Mesenchymal stem cell (in vitro differentiated cells and primary cell): ENCODE measurements at regions not wholly inside any gene's neighbourhood (a gene's known extent, or its start where the extent isn't known, plus 50 kb on each side); places are given as distances from the start of the nearest gene placed in this dataset.

Experiments
- DNase-seq: peaks from one replicate; pipeline ENCODE4 v3.0.0-alpha.2; 2013
- H2AFZ ChIP-seq: one replicate; pipeline ENCODE4 v1.6.1; 2013; ENCODE audit warnings: low read depth, mild to moderate bottlenecking, control low read depth, inconsistent platforms, low read length, moderate library complexity
- H2AK5ac ChIP-seq: 2 replicates; pipeline ENCODE4 v1.6.1; 2013; ENCODE audit warnings: low read length, moderate library complexity, mild to moderate bottlenecking, inconsistent platforms; ENCODE audit not compliant: severe bottlenecking
- H2BK120ac ChIP-seq: one replicate; pipeline ENCODE4 v1.6.1; 2013; ENCODE audit warnings: low read depth, mild to moderate bottlenecking, inconsistent platforms, low read length, moderate library complexity
- H2BK12ac ChIP-seq, 2 experiments: one replicate each; pipeline ENCODE4 v1.6.1; 2013; ENCODE audit warnings: inconsistent platforms in 2 of 2, low read length in 2 of 2, mild to moderate bottlenecking in 2 of 2, moderate library complexity in 2 of 2, control low read depth in 1 of 2
- H2BK15ac ChIP-seq: one replicate; pipeline ENCODE4 v1.6.1; 2013; ENCODE audit warnings: mild to moderate bottlenecking, low read depth, inconsistent platforms; ENCODE audit not compliant: poor library complexity, severe bottlenecking
- H2BK5ac ChIP-seq: 2 replicates; pipeline ENCODE4 v1.6.1; 2013; ENCODE audit warnings: low read depth, mild to moderate bottlenecking, low read length, control low read depth, inconsistent platforms; ENCODE audit not compliant: poor library complexity, severe bottlenecking
- H3K14ac ChIP-seq, 2 experiments: one replicate each; pipeline ENCODE4 v1.6.1; 2013; ENCODE audit warnings: inconsistent platforms in 2 of 2, low read length in 2 of 2, control low read depth in 1 of 2, mild to moderate bottlenecking in 1 of 2, moderate library complexity in 1 of 2
- H3K18ac ChIP-seq, 2 experiments: one replicate each; pipeline ENCODE4 v1.6.1; 2013; ENCODE audit warnings: inconsistent platforms in 2 of 2, low read length in 2 of 2, control low read depth in 1 of 2, low read depth in 1 of 2, mild to moderate bottlenecking in 1 of 2
- H3K23ac ChIP-seq, 2 experiments: one replicate each; pipeline ENCODE4 v1.6.1; 2013; ENCODE audit warnings: inconsistent platforms in 2 of 2, low read length in 2 of 2, mild to moderate bottlenecking in 2 of 2, moderate library complexity in 2 of 2, control low read depth in 1 of 2
- H3K27ac ChIP-seq: 2 replicates; pipeline ENCODE4 v1.5.1; 2013; ENCODE audit warnings: mild to moderate bottlenecking, moderate library complexity, low read length, control low read depth, inconsistent platforms; ENCODE audit not compliant: poor library complexity, severe bottlenecking
- H3K27me3 ChIP-seq, 2 experiments: 2 replicates each; pipeline versions ENCODE4 v1.6.1 to v1.7.0; 2013; ENCODE audit warnings: low read length in 2 of 2, mild to moderate bottlenecking in 2 of 2, moderate library complexity in 2 of 2, control low read depth in 1 of 2, inconsistent platforms in 1 of 2; ENCODE audit not compliant: control insufficient read depth in 1 of 2, insufficient read depth in 1 of 2
- H3K36me3 ChIP-seq, 2 experiments: 2 replicates each; pipeline versions ENCODE4 v1.6.1 to v1.7.0; 2013; ENCODE audit warnings: low read length in 2 of 2, control low read depth in 1 of 2, inconsistent platforms in 1 of 2, low read depth in 1 of 2, mild to moderate bottlenecking in 1 of 2; ENCODE audit not compliant: insufficient read depth in 2 of 2, control insufficient read depth in 1 of 2
- H3K4ac ChIP-seq, 2 experiments: one replicate each; pipeline ENCODE4 v1.6.1; 2013; ENCODE audit warnings: inconsistent platforms in 2 of 2, low read length in 2 of 2, mild to moderate bottlenecking in 2 of 2, moderate library complexity in 2 of 2, control low read depth in 1 of 2, low read depth in 1 of 2
- H3K4me1 ChIP-seq: 2 replicates; pipeline ENCODE4 v1.6.1; 2013; ENCODE audit warnings: low read depth, low read length, control low read depth; ENCODE audit not compliant: control insufficient read depth, insufficient read depth
- H3K4me2 ChIP-seq: 2 replicates; pipeline ENCODE4 v1.6.1; 2013; ENCODE audit warnings: low read length, mild to moderate bottlenecking, inconsistent platforms; ENCODE audit not compliant: poor library complexity, severe bottlenecking
- H3K4me3 ChIP-seq, 2 experiments: 2 replicates each; pipeline versions ENCODE4 v1.5.1 to v1.7.0; 2013; ENCODE audit warnings: low read length in 2 of 2, mild to moderate bottlenecking in 2 of 2, control low read depth in 1 of 2, low read depth in 1 of 2; ENCODE audit not compliant: insufficient read depth in 1 of 2
- H3K79me1 ChIP-seq: replicated peaks from 2 replicates; pipeline ENCODE4 v1.6.1; 2013; ENCODE audit warnings: mild to moderate bottlenecking, control low read depth, low read length, inconsistent platforms; ENCODE audit not compliant: poor library complexity, severe bottlenecking
- H3K9ac ChIP-seq: 2 replicates; pipeline ENCODE4 v1.7.0; 2013; ENCODE audit warnings: mild to moderate bottlenecking, low read length, moderate library complexity
- H3K9me3 ChIP-seq: 2 replicates; pipeline ENCODE4 v1.7.0; 2013; ENCODE audit warnings: mild to moderate bottlenecking, low read length; ENCODE audit not compliant: control insufficient read depth
- H4K8ac ChIP-seq: one replicate; pipeline ENCODE4 v1.6.1; 2013; ENCODE audit warnings: inconsistent platforms, mild to moderate bottlenecking, low read length, moderate library complexity
- H4K91ac ChIP-seq: one replicate; pipeline ENCODE4 v1.6.1; 2013; ENCODE audit warnings: mild to moderate bottlenecking, low read length, inconsistent platforms
- WGBS: methylation state at CpG from one replicate; pipeline ENCODE4 v1.1.7; 2013; ENCODE audit warnings: mixed read lengths; 5-methylcytosine and 5-hydroxymethylcytosine counted together

DNA sequence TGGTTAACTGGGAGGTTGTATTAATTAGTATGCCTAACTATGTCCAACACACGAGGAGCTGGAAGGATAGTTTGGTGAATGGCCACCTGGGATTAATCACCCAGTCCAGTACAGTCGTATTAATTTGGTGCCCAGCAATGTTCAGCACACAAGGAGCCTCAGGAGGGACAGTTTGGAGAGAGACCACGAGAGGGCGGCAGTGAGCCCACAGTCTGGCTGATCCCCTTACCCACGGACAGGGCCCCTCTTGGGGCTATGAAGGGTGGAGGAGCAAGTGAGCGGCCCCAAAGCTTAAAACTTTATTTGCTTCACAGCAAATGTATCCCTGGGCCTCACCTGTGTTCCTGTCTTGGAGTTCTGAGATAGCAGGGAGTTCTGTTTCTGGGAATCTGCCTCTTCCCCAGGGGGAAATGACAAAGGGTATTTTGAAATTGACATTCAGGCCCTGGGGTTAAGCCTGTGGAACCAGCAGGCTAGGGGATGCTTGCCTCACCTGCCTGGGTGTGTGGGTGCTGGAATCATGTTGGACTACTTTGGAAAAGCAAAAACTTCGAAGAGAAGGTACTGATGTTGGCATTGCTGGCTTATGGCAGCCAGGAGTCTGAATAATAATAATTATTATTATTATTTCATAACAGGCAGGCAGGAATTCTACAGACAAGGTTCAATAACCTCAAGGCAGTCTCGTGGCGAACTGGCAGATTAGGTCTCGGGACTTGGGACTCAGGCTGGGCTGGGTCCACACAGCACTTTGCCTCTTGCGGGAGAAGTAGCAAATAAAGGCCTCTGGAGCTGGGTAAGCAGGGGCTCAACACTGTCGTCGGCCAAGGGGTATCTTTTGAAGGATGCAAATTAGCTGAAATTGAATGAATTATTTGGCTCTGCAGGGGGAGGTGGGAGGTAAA is 227.6 kb upstream of the ASIC2 start:
- Histone ChIP-seq H3K27ac (no peak overlapping the region), H2BK5ac (no peak overlapping the region), H3K14ac (no peak overlapping the region), H2BK120ac (no peak overlapping the region), H4K91ac (no peak overlapping the region), H3K27me3 (peaks cover 0 to 51% of the 10 kb centered on the region in 2 experiments), H2AK5ac (no peak overlapping the region), H3K4ac (peak overlapping the region in 1 of 2 experiments; percentile 18), H3K36me3 (no peaks in the 10 kb centered on the region), H3K23ac (no peak overlapping the region), H3K79me1 (no peaks in the 10 kb centered on the region), H2BK12ac (peak overlapping the region; percentile 86), H3K4me2 (no peak overlapping the region), H2BK15ac (peak overlapping the region; percentile 44), H3K18ac (peak overlapping the region in 1 of 2 experiments; percentile 5), H2AFZ (no peak overlapping the region), H3K9me3 (peaks cover under 1% of the 10 kb centered on the region), H3K4me3 (no peak overlapping the region), H4K8ac (peak overlapping the region; percentile 10), H3K9ac (no peak overlapping the region), H3K4me1 (no peaks in the 10 kb centered on the region)
- 56% methylated on average over 11 of the region's 13 CpGs for WGBS
- peak; percentile 54 for DNase-seq

- Histone ChIP-seq H3K23ac (no peak overlapping the region), H2AK5ac (no peak overlapping the region), H2AFZ (no peak overlapping the region), H3K4me3 (no peak overlapping the region), H2BK120ac (peak overlapping the region; percentile 21), H3K9ac (no peak overlapping the region), H4K91ac (no peak overlapping the region), H3K4ac (no peak overlapping the region), H2BK12ac (peak overlapping the region in 1 of 2 experiments; percentile 12), H3K4me1 (no peaks in the 10 kb centered on the region), H3K14ac (no peak overlapping the region), H3K4me2 (no peak overlapping the region), H2BK5ac (no peak overlapping the region), H3K27ac (no peak overlapping the region), H3K79me1 (no peaks in the 10 kb centered on the region), H4K8ac (peak overlapping the region; percentile 0), H2BK15ac (peak overlapping the region; percentile 9), H3K27me3 (peaks cover 0 to 51% of the 10 kb centered on the region in 2 experiments), H3K18ac (no peak overlapping the region), H3K9me3 (peaks cover 5% of the 10 kb centered on the region), H3K36me3 (no peaks in the 10 kb centered on the region)
- 60% methylated on average over 4 of the region's 5 CpGs for WGBS
- no peak for DNase-seq
These were observed 228.7 kb upstream of the ASIC2 start for GRCh38 chr17:33521784-33522183.

DNA sequence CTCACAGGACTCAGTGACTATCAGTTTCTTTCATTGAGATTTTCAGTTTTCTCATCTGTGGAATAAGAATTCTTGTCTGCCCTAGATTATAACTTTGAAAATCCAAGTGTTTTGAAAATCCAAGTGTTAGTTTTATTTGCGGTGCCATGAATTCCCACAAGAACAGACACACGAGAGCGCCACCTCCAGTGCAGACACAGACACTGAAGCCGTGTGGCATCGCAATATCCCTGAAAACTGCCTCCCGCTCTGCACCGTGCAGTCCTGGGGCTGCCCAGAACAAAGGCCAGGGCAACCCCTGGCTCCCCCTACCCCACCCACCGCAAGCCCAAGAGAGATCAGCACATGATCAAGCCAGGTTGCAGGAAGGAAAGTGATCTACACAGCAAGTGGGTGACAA is 229.5 kb upstream of the ASIC2 start:
- Histone ChIP-seq H2AK5ac (no peak overlapping the region), H2BK15ac (no peak overlapping the region), H3K4me3 (no peak overlapping the region), H4K8ac (no peak overlapping the region), H3K23ac (no peak overlapping the region), H3K27ac (no peak overlapping the region), H3K4me2 (no peak overlapping the region), H2BK120ac (no peak overlapping the region), H3K79me1 (no peaks in the 10 kb centered on the region), H2BK12ac (peak overlapping the region in 1 of 2 experiments; percentile 27), H3K18ac (no peak overlapping the region), H3K27me3 (peaks cover 0 to 50% of the 10 kb centered on the region in 2 experiments), H4K91ac (no peak overlapping the region), H3K9me3 (peaks cover 13% of the 10 kb centered on the region), H2BK5ac (no peak overlapping the region), H3K36me3 (no peaks in the 10 kb centered on the region), H2AFZ (peak overlapping the region; percentile 30), H3K9ac (no peak overlapping the region), H3K4ac (no peak overlapping the region), H3K14ac (no peak overlapping the region), H3K4me1 (no peaks in the 10 kb centered on the region)
- DNase-seq = no peak
- 78% methylated on average over 8 of the region's 8 CpGs for WGBS

DNA sequence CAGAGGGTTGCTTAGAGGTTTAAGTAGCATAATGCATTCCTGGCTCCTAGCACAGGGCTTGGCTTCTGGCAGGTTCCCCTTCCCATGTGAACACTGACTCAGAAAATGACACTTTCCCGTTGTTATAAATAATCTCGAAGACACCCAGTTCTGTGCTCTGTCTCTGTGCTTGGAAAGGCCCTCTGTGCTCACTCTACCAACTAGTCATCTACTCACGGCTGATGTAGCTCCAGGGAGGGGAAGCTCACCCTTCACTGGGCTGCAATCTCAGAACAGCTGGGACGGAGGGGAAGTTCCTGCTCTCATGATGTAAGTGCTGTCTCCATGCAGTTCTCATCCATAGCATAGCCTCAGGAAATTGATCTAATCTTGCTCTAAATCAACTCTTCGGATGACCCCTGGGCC is 230.5 kb upstream of the ASIC2 start:
- no peaks in the 10 kb centered on the region for H3K36me3 ChIP-seq
- no peaks in the 10 kb centered on the region for H3K4me1 ChIP-seq
- no peak overlapping the region for H2BK12ac ChIP-seq
- H3K79me1 ChIP-seq = no peaks in the 10 kb centered on the region
- no peak overlapping the region for H2BK5ac ChIP-seq
- no peak overlapping the region for H4K8ac ChIP-seq
- H2AFZ ChIP-seq = no peak overlapping the region
- H3K14ac ChIP-seq = no peak overlapping the region
- H3K4me3 ChIP-seq = no peak overlapping the region
- no peak overlapping the region for H3K9ac ChIP-seq
- peaks cover 16% of the 10 kb centered on the region for H3K9me3 ChIP-seq
- no peak overlapping the region for H2BK15ac ChIP-seq
- H4K91ac ChIP-seq = no peak overlapping the region
- H3K4me2 ChIP-seq = no peak overlapping the region
- WGBS = 17% methylated on average over 5 of the region's 5 CpGs
- no peak overlapping the region for H2BK120ac ChIP-seq
- DNase-seq = peak; percentile 93
- H3K4ac ChIP-seq = no peak overlapping the region
- H3K27me3 ChIP-seq = peaks cover 0 to 50% of the 10 kb centered on the region in 2 experiments
- no peak overlapping the region for H3K18ac ChIP-seq
- no peak overlapping the region for H2AK5ac ChIP-seq
- no peak overlapping the region for H3K27ac ChIP-seq
- no peak overlapping the region for H3K23ac ChIP-seq
